ENCODE measurements at regions not wholly inside any gene's neighbourhood (a gene's known extent, or its start where the extent isn't known, plus 50 kb on each side); places are given as distances from the start of the nearest gene placed in this dataset.

DNA sequence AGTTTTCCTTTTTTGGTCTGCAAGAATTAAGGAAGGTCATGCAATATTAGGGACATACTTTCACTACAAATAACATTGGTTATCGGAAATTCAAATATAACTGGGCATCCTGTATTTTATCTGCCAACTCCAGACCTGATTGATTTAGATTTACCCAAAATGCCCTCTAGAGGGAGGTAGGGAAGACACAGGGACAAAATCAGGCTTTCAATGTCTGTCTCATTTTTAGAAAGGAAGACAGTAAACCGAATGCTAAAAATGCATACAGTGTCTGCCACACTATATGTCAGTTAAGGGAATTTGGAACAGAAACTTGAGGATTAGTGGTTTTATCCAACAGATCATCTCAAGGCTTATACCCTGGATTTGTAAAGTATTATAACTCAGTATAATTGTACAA is 161.7 kb upstream of the SOX9 start:
- DNase-seq (ENCODE audit: low spot score): peak; percentile 26

DNA sequence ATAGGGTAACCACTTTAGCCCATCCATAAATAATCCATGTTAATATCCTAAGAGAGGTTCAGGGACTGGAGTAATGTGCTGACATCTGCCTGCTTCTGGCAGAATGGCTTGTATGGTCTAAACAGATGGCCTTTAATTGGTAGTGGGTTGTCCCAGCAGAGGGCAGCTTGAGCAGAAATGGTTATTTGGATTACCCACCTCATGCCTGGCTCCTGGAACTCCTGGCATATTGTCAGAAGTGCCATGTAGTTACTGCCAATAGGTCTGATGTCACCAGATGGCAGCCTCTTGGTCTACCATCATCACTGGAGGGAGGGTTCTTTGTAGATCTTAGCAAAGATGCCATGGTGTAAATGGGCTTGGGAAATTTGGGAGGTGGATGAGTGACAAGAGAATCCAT is 157.5 kb upstream of the SOX9 start:
- DNase-seq (ENCODE audit: low spot score): peak; percentile 29

DNA sequence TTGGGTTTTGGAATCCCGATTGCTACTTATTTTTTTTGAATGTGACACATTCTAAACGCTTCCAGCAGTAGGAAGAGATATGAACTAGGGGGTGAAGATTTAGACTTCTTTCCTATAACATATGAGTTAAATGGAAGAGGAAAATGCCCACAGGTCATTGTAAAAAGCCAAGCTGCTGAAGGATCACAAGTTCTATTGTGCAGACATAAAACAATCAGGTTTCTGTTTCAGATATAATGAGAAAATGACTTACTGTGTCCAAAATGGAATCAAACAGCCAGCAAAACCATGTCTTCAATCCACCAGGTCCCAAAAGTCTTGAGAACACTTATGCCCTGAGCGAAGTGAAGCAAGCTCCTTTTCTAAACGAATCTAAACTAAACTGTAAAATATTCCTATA is 157.0 kb upstream of the SOX9 start:
- no peak for DNase-seq (ENCODE audit: low spot score)

DNA sequence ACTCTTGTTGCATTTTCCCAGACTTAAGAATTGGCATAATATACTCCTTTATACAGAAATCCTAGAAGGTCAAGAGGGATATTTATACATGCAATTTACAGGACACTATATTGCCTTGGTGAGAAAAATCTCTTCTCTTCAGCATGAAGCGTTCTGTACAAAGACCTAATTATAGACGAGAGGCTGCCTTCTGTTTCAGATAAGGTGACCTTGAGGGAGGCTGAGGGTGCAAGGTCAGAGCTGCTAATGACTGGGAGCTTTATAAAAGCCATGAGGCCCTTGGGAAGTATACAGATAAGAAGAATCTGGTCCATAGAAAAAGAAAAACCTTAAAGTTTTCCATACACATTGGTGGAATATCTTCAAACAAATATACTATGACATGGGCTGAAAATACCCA is 156.3 kb upstream of the SOX9 start:
- no peak for DNase-seq (ENCODE audit: low spot score)

DNA sequence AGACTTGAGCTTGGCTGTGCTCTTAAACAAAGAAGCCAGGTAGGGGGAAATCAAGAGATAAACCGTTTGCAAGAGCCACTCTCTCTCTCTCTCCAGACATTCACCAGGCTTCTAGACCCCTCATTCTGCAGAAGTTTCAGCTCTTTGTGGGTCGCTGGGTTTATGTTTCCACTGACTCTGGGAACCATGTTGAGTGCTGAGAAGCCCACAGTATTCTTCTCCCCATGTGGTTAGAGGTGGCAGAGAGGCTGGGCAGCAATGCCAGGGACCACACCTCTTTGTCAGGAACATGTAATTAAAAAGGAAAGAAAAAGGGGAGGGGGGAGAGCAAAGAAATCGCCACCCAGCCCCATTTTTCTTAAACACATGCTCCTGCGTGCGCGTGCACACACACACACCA is 154.8 kb upstream of the SOX9 start:
- no peak for DNase-seq (ENCODE audit: low spot score)

DNA sequence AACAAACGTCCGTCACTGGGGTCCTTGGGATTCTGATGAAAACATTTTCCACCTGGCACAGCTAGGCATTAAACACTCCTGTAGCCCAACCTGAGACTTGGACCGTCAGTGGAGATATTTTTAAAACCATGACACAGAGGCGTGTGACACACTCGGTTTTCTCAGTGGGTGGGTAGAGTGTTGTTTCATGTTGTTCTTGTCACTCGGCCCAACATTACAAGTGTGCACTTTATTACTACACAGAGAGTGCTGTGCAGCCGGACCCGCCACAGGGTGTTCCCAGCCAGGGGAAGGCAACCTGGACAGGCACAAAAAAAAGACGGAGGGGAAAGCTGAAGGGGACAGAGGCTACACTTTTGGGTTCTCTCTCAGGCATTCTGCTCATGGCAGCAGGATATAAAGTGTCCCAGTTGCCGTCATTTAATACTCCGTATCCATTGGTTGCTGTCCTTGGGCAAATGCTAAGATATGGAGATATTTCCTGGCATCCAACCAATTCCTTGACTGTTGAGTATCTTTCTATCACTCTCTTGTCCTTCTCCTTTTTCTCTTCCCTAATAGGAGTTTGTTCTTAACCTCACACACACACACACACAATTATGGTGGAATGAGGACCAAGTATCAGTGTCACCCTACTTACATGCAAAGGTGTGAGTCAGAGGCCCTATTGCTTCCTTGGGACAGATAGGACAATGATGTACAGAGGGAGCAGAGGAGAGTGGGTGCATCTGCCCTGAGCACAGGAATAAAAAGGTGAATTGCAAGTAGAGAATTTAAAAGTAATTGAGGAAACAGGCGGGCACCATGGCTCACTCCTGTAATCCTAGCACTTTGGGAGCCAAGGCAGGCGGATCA is 154.1 kb upstream of the SOX9 start:
- DNase-seq (ENCODE audit: low spot score): no peak

DNA sequence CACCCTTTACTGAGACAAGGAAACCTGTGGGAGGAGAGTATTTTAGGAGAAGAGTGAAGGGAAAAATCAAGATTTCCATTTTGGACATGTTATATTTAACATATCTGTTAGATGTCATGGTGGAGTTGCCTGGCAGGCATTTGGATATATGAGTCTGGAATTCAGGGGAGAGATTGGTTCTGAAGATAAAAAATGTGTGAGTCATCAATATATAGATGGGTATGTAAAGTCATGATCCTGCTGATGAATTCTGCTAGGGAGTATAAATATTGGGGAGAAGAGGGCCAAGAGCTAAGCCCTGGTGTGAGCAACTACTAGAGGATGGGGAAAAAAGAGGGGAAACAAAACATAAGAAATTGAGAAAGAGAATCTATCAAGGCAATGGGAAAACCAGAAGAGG is 151.3 kb upstream of the SOX9 start:
- no peak for DNase-seq (ENCODE audit: low spot score)

DNA sequence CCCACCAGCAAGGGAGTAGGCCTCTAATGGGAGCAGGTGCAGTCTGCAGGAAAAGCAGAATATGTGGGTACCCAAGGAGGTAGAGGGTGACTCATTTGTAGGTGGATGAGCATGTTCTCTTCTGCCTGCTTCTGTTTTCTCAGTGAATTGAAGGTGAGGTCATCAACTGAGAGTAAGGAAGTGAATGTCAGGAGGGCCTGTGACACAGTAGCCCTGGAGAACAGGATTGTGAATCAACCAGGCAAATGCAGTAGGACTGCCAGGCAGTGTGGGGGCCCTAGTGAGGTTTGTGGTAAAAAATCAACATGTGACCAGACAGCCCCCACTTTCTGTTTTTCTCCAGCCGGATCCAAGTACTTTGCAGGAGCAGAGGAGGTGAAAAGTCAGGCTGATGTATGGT is 150.5 kb upstream of the SOX9 start:
- peak; percentile 29 for DNase-seq (ENCODE audit: low spot score)

DNA sequence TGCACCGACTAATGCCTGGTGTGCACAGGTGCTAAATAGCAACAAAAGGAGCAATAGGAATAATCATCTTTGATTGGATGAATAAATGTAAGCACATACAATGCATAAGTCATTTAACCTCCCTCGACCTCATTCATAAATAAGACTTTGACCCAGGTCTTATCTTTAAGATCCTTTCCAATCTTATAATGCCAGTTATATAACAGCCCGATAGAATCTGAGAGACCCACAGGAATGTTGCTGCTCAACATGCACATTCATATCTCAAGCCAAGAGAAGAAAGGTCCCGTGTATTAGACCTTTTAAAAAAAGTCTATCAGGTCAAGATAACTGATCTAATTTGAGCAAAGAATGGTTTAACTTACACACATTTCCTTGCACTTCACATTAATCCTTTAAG is 146.8 kb upstream of the SOX9 start:
- DNase-seq (ENCODE audit: low spot score): no peak

DNA sequence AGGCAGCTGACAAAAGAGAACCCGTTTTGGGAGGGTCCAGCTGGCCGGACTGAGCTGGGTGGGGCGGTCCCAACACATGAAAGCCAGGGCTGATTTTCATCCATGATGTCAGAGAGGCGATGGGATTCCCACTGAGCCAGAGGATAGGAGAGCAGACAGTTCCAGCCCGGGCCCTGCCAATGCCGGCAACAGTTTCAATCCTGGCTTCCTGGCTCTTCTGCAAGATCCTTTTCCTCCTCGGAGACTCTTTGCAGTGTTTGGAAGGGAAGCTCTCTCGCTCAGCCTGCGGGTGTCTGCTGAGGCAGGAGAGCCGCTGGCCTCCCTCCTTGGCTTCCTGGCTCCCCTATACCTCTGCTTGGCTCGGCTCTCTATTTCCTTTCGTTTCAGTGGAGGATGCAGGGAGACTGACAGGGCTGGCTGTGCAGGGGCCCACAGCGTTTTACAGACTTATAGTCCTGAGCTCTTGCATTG is 145.5 kb upstream of the SOX9 start:
- DNase-seq (ENCODE audit: low spot score): peak; percentile 24

DNA sequence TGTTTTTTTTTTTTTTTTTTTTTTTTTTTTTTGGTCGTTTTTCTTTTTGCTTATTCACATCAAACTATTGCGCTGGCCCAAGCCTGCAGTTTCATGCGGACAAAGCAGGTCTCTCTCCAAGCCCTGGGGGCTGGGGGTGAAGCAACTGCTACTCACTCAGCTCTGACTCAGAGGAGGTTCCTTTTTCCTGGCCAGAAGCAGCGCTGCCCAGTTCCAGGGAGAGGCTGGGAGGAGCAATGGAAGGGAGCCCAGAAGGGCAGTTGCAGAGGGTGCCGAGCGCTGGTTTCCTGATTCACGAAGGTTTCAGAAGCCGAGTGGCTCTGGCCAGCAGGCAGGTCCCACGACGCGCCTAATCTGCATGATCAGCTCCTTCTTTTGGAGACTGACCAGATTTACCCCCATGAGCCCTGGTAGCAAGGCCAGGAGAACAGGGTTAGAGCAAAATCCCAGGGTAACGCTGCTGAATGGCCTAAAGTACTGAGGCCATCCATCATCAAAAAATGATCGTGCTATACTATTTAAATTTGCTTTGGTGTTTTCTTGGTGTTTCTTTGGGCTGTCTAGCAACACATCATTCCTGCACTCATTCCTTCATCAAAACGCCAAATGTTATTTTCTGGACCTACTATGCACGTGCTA is 144.7 kb upstream of the SOX9 start:
- peak; percentile 96 for DNase-seq (ENCODE audit: low spot score)

DNA sequence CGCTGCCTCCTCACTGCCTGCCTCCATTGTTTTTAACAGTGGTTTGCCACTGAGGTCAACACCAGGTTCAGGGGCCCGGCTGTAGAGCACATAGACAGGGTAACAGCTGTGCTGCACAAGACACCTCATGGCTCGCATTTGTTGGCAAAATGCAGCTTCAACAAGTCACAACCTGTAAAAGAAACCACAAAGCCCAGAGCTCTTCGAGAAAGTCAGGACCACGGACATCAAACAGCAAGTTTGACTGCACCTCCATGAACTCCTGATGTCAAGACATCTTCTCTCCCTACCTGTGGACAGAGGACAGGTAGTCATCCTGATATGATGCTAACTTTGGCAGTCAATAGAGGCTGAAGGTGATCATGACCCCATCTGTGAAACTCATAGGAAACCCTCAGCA is 142.4 kb upstream of the SOX9 start:
- DNase-seq (ENCODE audit: low spot score): no peak

DNA sequence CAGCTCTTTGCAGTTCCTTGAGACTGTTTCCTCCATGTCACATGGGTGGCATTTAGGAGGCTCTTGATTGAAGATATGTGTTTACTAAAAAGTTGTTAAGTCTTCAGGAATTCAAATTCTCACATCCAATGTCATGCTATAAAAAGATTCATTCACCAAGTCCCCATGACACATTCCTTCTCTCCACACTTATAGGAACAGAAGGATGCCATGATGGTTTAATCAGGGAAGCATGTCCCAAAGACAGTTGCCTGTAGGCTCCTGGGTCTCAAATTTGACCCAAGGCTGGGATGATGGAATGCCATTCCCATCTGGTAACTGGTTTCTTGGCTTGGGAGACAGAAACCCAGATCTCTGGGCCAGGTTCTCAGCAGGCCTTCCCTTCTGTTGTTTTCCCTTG is 140.6 kb upstream of the SOX9 start:
- no peak for DNase-seq (ENCODE audit: low spot score)

DNA sequence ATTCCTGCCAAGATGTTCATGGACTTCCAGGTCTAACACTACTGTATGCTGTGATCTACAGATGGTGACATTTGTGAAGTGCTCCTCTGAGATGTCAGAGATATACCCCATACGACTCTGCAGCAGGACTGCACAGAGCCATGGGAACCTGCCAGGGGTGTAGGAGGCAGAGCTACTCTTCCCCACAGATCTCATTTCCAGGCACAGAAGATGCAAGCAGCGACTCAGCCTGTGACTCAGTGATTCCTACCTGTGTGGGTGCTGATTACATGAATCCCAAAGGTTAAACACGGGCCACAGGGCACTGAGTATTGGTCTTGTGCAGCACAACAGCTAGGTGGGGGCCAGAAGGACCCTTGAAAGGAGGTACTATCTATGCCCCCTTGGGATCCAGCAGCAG is 137.0 kb upstream of the SOX9 start:
- DNase-seq (ENCODE audit: low spot score): no peak

DNA sequence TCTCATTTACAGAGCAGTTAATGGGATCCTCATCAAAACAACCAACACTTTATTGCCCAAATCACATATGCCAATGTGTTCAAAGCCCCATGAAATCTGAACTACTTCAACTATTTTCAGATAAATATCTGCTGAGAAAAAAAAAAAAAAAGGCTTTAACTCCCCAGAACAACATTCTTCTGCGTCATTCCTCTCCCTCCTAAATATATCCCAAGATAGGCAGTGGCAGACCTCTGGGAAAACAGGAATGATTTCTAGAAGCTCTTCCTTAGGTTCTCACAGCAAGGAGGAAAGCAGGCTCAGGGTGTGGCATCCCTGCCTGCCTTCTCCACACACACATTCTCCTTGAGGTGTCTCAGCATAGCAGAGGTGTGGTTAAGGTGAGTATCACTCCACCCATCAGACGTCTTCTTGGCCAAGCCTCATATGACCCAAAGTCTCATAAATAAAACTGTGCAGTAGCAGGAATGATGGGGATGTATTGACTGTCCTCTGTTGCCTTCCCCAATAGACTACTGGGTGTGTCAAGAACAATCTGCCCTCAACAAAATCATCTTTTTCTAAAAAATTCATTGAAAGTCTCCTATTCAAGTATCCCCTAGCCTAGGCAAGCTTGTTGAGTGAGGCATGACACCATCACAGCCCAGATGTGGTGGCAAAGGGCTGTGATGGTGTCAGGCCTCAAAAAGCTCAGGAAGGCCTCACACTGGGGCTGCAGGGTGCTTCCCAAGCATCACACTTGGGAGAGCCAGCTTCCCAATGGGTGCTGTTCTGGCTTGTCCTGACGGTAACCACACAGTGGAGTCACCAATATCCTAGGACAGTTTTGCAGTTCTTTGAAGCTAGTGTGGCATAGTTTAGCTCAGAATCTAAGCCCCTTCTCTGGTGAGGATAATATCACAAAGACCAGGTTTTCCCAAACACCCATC is 135.4 kb upstream of the SOX9 start:
- no peak for DNase-seq (ENCODE audit: low spot score)

DNA sequence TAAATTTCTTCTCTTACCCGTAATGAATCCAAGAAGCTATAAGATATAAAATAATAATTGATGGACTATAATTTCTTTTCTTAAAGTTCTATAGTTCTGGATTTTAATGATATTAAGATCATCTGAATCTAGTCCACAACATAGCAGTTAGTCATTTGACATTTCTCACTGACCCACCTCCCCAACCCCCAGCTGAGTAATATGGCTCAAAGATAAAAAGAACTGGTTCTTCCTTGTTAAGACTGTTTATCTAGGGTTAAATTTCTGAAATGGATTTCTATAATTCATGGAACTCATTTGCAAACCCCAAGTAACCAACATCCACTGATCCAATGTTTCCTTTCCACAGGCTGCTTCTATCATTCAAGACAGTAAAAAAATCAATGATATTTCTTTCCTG is 133.9 kb upstream of the SOX9 start:
- DNase-seq (ENCODE audit: low spot score): no peak

DNA sequence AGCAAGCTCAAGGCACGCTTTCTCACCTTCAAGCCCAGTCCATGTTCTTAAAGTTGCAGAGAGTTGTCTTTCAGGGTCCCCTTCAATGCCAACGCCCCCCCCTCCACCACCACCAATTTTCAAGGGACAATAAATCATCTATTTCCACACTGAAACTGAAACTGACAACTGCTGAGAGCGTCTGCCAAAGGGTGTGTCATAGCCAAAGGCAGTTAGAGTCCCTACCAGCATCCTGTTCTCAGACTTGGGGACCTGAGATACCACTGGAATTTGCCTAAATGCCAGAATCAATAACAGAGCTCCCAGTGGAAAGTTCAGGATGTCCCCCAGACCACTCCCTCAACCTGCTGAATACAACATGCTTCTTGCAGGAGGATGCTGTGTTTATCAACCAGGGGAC is 133.2 kb upstream of the SOX9 start:
- DNase-seq (ENCODE audit: low spot score): no peak

DNA sequence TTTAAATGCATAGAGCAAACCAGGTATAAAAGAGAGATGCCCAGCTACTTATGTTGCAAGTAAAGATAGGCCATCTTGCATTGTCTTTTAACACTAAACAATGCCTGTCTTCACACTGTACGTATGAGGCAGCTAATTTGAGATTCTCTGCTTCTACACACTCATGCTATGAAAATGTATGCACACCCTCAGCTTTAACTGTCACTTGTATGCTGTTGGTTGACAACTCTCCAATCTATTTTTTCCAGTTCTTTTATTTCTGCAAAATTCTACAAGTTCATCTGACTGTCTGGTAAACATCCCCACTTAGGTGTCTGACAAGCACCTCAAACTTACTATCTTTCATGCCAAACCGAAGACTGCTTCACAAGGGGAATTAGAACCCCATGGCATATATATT is 131.7 kb upstream of the SOX9 start:
- no peak for DNase-seq (ENCODE audit: low spot score)

DNA sequence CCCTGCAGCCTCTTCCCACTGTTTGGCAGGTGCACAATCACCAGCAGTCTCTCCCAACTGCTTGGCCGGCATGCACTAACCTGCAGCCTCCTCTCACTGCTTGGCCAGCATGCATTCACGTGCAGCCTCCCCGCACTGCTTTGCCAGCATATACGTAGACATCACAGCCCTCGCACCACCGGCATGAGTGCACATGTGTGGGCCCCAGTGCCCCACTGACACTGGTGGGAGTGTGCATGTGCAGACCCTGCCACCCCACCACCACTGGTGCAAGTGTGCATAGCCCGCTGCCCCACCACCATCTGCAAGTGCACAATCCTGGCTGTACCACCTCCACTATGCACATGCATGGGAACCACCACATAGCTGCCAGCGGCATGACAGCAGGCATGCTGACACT is 127.5 kb upstream of the SOX9 start:
- no peak for DNase-seq (ENCODE audit: low spot score)

DNA sequence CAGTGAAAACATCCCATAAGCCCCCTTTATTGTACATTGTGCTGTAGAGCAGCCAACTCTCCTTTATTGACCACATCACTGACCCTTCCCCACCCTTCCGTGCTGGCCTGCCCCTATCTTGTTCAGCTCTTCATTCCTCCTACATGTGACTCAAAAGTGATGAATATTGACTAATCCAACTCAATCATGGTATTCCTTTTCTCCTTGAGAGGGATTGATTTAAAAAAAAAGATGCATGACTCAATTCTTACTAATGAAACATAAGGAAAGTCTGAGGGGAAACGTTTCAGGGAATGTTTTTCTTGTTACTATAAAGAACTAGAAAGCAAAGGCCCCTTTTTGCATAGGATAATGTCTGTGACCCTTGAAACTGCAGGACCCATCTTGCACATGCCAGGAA is 125.2 kb upstream of the SOX9 start:
- no peak for DNase-seq (ENCODE audit: low spot score)

DNA sequence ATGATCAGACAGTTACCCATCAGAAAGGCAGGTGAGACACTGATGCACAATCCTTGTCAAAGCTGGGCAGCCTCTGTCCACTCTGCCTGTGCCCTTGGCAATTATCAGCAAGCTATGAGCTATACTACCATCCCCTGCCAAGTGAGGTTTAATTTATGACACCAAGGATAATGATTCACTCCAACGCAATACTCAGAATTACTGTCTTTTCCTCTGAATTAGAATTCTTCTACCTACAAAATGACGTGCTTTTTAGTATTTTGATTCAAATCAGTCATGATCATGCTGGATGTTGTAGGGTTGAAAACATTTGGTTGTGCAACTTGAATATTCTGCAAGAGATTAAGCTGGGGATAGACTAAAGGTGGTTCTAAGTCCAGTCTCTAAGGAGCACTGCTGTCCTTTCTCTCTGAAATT is 116.8 kb upstream of the SOX9 start:
- no peak for DNase-seq (ENCODE audit: low spot score)

DNA sequence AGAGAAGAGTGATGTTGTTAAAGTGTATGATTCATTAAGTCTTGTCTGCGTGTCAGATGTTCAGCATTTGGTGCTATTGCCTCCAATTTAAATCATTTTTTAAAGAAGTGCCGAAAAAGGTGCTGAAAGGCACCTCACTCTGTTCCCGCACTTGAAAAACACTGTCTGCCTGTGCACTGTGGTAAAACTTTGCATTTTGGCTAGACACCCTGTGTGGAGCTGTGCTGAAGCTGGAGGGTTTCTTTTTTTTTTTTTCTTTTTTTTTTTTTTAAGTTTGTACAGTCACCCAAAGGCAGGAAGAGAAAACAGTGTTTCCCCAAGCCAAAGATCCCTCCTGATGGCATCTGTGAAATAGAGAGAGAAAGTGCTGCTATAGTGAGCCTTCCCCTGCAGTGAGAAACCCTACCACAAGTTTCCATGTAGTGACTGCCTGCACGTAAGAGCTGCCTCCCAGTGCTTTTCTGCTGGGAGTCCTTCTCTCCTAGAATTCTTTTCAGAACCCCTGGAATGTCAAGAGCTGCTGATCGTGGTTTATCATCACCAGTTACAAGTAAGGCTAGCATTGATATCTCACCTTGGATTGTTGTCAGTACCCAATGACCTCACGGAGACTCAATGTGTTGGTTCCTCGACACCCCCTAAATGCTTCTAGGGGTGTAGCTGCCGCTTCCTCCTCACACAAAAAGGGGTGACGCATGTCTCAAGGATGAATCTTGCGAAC is 116.0 kb upstream of the SOX9 start:
- DNase-seq (ENCODE audit: low spot score): no peak

All from H4 (cell line).